K562 (cell line): ENCODE measurements at regions not wholly inside any gene's neighbourhood (a gene's known extent, or its start where the extent isn't known, plus 50 kb on each side); places are given as distances from the start of the nearest gene placed in this dataset.

Experiments used
- ARID2 ChIP-seq: fragments of 450-650 bp; IDR thresholded peaks from 2 replicates; pipeline ENCODE4 v1.6.1; 2017; ENCODE audit warnings: antibody characterized with exemption, mild to moderate bottlenecking
- C11orf30 ChIP-seq: fragments of 450-650 bp; IDR thresholded peaks from 2 replicates; pipeline ENCODE4 v1.6.1; 2016; ENCODE audit warnings: low read depth, mild to moderate bottlenecking
- CBFA2T2 ChIP-seq: fragments of 450-650 bp; conservative IDR thresholded peaks from 2 replicates; pipeline ENCODE4 v1.6.1; 2017; ENCODE audit warnings: mild to moderate bottlenecking
- CBX1 ChIP-seq: sonication (generic); IDR thresholded peaks from 2 replicates; pipeline ENCODE4 v1.6.1; 2016; ENCODE audit warnings: antibody characterized with exemption, low read depth, mild to moderate bottlenecking
- CBX8 ChIP-seq: fragments of 200-600 bp; sonication (generic); IDR thresholded peaks from 2 replicates; pipeline ENCODE4 v1.6.1; 2012; ENCODE audit warnings: borderline replicate concordance, mixed run types, low read depth, mild to moderate bottlenecking, moderate library complexity, mixed read lengths, low read length, control low read depth, inconsistent platforms; ENCODE audit not compliant: poor library complexity, severe bottlenecking; ENCODE audit errors: extremely low read depth
- CCAR2 ChIP-seq: fragments of 200-400 bp; formaldehyde crosslinking; IDR thresholded peaks from 2 replicates; pipeline ENCODE4 v1.6.1; 2017; ENCODE audit warnings: mild to moderate bottlenecking, low read depth, low read length
- ERF ChIP-seq: fragments of 450-650 bp; formaldehyde crosslinking; IDR thresholded peaks from 2 replicates; pipeline ENCODE4 v1.4.0; 2020; ENCODE audit warnings: mild to moderate bottlenecking, mixed read lengths
- KDM1A ChIP-seq, 2 experiments: fragments of 450-650 bp; IDR thresholded peaks; 2 replicates each; pipeline ENCODE4 v1.6.1; 2016; ENCODE audit warnings: mild to moderate bottlenecking in 2 of 2
- NCOA2 ChIP-seq, 2 experiments: fragments of 450-650 bp; IDR thresholded peaks; 2 replicates each; pipeline ENCODE4 v1.6.1; 2018; ENCODE audit warnings: mild to moderate bottlenecking in 2 of 2, moderate library complexity in 1 of 2; ENCODE audit not compliant: partially characterized antibody in 2 of 2
- NCOR1 ChIP-seq: fragments of 450-650 bp; IDR thresholded peaks from 2 replicates; pipeline ENCODE4 v1.6.1; 2016; ENCODE audit warnings: mild to moderate bottlenecking, moderate library complexity
- NR2F6 ChIP-seq: fragments of 450-650 bp; formaldehyde crosslinking; IDR thresholded peaks from 2 replicates; pipeline ENCODE4 v1.4.0; 2020; ENCODE audit warnings: mild to moderate bottlenecking
- RFX5 ChIP-seq: IDR thresholded peaks from 2 replicates; pipeline ENCODE4 v1.6.1; 2011; ENCODE audit warnings: low read depth, mild to moderate bottlenecking, improper control_type of control experiment, low read length
- SLC30A9 ChIP-seq: fragments of 250-450 bp; sonication (Bioruptor Pico); IDR thresholded peaks from 2 replicates; pipeline ENCODE4 v1.8.0; 2022; ENCODE audit warnings: mild to moderate bottlenecking, moderate library complexity
- SRSF9 ChIP-seq: fragments of 200-400 bp; formaldehyde crosslinking; IDR thresholded peaks from 2 replicates; pipeline ENCODE4 v1.6.1; 2017; ENCODE audit warnings: low read depth, low read length, borderline replicate concordance
- TEAD4 ChIP-seq, 2 experiments: sonication (generic) in 1 of 2; formaldehyde crosslinking in 1 of 2; IDR thresholded peaks; 2 replicates each; pipeline versions ENCODE4 v1.6.1 to v1.8.0; 2012 to 2022; ENCODE audit warnings: borderline replicate concordance in 1 of 2, inconsistent platforms in 1 of 2, low read length in 1 of 2, mild to moderate bottlenecking in 1 of 2, missing genetic modification reagents in 1 of 2
- THRAP3 ChIP-seq: fragments of 450-650 bp; IDR thresholded peaks from 2 replicates; pipeline ENCODE4 v1.6.1; 2016; ENCODE audit warnings: mild to moderate bottlenecking, inconsistent platforms, borderline replicate concordance
- ZEB2 ChIP-seq: fragments of 450-650 bp; IDR thresholded peaks from 2 replicates; pipeline ENCODE4 v1.6.1; 2016
- ZNF316 ChIP-seq: fragments of 450-650 bp; IDR thresholded peaks from 2 replicates; pipeline ENCODE4 v1.6.1; 2016
- ZNF76 ChIP-seq: fragments of 250-450 bp; sonication (Bioruptor Pico); IDR thresholded peaks from 2 replicates; pipeline ENCODE4 v1.4.0; 2020; ENCODE audit warnings: mild to moderate bottlenecking, moderate library complexity, borderline replicate concordance
- ZNF778 ChIP-seq: fragments of 450-650 bp; formaldehyde crosslinking; IDR thresholded peaks from 2 replicates; pipeline ENCODE4 v1.4.0; 2020; ENCODE audit warnings: mild to moderate bottlenecking, moderate library complexity
- TF ChIP-seq, protein P1 (sequence below), 3 experiments: fragments of 200-800 bp in 1 of 3; fragments of 250-450 bp in 1 of 3; fragments of 450-650 bp in 1 of 3; sonication (Bioruptor Pico) in 1 of 3; sonication (Bioruptor generic) in 1 of 3; formaldehyde crosslinking in 1 of 3; IDR thresholded peaks; 2 replicates each; pipeline versions ENCODE4 v1.6.1 to v1.8.0; 2016 to 2022; ENCODE audit warnings: mild to moderate bottlenecking in 2 of 3, missing genetic modification characterization in 2 of 3, missing compliant biosample characterization in 1 of 3, moderate library complexity in 1 of 3
- TF ChIP-seq, protein P2 (sequence below), 2 experiments: IDR thresholded peaks in 1 of 2; conservative IDR thresholded peaks in 1 of 2; 2 replicates each; pipeline ENCODE4 v1.6.1; 2016; ENCODE audit warnings: low read depth in 2 of 2, mild to moderate bottlenecking in 1 of 2, missing compliant biosample characterization in 1 of 2, missing genetic modification characterization in 1 of 2, moderate library complexity in 1 of 2

DNA sequence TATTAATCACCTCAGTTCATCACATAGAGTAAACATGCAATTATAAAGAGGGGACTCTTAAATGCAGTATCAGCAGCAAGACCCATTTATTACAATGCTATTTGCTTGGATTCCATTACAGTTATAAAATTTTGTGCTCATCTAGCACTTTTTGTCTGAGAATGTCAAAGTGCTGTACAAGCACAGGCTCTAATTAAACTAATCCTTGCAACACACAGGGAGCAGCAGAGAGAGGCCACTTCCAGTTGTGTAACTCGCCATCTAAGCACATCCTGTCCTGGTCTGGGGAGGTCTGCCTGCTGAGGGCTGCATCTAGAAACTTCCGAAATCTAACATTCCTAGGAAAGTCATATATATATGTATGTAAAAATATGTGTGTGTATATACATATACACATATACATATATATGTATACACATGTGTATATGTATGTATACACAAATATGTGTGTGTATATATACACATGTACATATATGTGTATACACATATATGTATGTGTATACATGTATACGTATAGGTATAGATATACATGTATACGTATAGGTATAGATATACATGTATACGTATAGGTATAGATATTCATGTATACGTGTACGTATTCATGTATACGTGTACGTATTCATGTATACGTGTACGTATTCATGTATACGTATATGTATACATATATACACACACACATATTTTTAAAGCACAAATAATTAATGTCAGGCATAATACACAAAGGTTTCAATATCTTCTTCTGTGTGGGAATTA lies 136.4 kb upstream of the JARID2 start (continued):
- TF ChIP-seq, protein P1, sequence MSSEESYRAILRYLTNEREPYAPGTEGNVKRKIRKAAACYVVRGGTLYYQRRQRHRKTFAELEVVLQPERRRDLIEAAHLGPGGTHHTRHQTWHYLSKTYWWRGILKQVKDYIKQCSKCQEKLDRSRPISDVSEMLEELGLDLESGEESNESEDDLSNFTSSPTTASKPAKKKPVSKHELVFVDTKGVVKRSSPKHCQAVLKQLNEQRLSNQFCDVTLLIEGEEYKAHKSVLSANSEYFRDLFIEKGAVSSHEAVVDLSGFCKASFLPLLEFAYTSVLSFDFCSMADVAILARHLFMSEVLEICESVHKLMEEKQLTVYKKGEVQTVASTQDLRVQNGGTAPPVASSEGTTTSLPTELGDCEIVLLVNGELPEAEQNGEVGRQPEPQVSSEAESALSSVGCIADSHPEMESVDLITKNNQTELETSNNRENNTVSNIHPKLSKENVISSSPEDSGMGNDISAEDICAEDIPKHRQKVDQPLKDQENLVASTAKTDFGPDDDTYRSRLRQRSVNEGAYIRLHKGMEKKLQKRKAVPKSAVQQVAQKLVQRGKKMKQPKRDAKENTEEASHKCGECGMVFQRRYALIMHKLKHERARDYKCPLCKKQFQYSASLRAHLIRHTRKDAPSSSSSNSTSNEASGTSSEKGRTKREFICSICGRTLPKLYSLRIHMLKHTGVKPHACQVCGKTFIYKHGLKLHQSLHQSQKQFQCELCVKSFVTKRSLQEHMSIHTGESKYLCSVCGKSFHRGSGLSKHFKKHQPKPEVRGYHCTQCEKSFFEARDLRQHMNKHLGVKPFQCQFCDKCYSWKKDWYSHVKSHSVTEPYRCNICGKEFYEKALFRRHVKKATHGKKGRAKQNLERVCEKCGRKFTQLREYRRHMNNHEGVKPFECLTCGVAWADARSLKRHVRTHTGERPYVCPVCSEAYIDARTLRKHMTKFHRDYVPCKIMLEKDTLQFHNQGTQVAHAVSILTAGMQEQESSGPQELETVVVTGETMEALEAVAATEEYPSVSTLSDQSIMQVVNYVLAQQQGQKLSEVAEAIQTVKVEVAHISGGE (CRISPR knock-in tag; IDR thresholded peaks at IDR 0.05): peak in 1 of 3 experiments; percentile 67; a peak in 2 of 6 replicates
- TF ChIP-seq ZNF778 (no peak), RFX5 (no peak), ZNF76 (CRISPR knock-in tag) (0 out of 2 replicates have a peak, but pooled peaks have one; percentile 31), ARID2 (peak; percentile 85; the same call in 1 of the 2 replicates), C11orf30 (peak; percentile 46; the same call in 1 of the 2 replicates), THRAP3 (0 out of 2 replicates have a peak, but pooled peaks have one; percentile 69), ZNF316 (peak; percentile 63), CCAR2 (no peak), KDM1A (IDR thresholded peaks at IDR 0.05) (peak in 1 of 2 experiments; percentile 92; a peak in 2 of 4 replicates), TEAD4 (IDR thresholded peaks at IDR 0.05; ENCODE audit: low read length) (no peak), TEAD4 (CRISPR knock-in tag; IDR thresholded peaks at IDR 0.05; ENCODE audit: borderline replicate concordance) (no peak), ZEB2 (no peak), CBX1 (no peak), NCOA2 (IDR thresholded peaks at IDR 0.05; ENCODE audit: partially characterized antibody in 2 of 2) (no peak), ERF (no peak), SRSF9 (no peak), NR2F6 (CRISPR knock-in tag) (peak; percentile 86; the same call in 1 of the 2 replicates), SLC30A9 (CRISPR knock-in tag) (peak; percentile 85; the same call in 1 of the 2 replicates), CBFA2T2 (no peak), NCOR1 (0 out of 2 replicates have a peak, but pooled peaks have one; percentile 22), CBX8 (no peak)
- TF ChIP-seq, protein P2, sequence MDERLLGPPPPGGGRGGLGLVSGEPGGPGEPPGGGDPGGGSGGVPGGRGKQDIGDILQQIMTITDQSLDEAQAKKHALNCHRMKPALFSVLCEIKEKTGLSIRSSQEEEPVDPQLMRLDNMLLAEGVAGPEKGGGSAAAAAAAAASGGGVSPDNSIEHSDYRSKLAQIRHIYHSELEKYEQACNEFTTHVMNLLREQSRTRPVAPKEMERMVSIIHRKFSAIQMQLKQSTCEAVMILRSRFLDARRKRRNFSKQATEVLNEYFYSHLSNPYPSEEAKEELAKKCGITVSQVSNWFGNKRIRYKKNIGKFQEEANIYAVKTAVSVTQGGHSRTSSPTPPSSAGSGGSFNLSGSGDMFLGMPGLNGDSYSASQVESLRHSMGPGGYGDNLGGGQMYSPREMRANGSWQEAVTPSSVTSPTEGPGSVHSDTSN (CRISPR knock-in tag; IDR thresholded peaks at IDR 0.05; ENCODE audit: low read depth): no peak
- TF ChIP-seq, protein P2 (tag; conservative IDR thresholded peaks at IDR 0.05; ENCODE audit: low read depth): no peak
